Kidney epithelial cell (primary cell): ENCODE measurements at regions not wholly inside any gene's neighbourhood (a gene's known extent, or its start where the extent isn't known, plus 50 kb on each side); places are given as distances from the start of the nearest gene placed in this dataset.
A peak's percentile ranks its signal among the peaks of the same experiment; 100 is the strongest.

ENCODE experiments used
- DNase-seq: peaks from one replicate; pipeline ENCODE4 v3.0.0-alpha.2; 2010; ENCODE audit warnings: low read depth
- H3K27me3 ChIP-seq: 2 replicates; pipeline ENCODE4 v1.6.0; 2011; ENCODE audit warnings: low read length; ENCODE audit not compliant: control insufficient read depth, insufficient read depth
- H3K36me3 ChIP-seq: 2 replicates; pipeline ENCODE4 v1.5.1; 2011; ENCODE audit warnings: low read length; ENCODE audit not compliant: control insufficient read depth, insufficient read depth
- H3K4me3 ChIP-seq: 2 replicates; pipeline ENCODE4 v1.5.1; 2011; ENCODE audit warnings: low read depth, mild to moderate bottlenecking, control low read depth, low read length
- CTCF ChIP-seq: IDR thresholded peaks from 2 replicates; pipeline ENCODE4 v1.5.1; 2011; ENCODE audit warnings: mild to moderate bottlenecking, moderate library complexity, low read length, control low read depth, inconsistent platforms; ENCODE audit not compliant: insufficient read depth, poor library complexity, severe bottlenecking

GRCh38 chr5:110854200-110854599 is 115.4 kb downstream of the SLC25A46 start:
- TF ChIP-seq CTCF: no peak
- Histone ChIP-seq H3K27me3 (no peaks in the 10 kb centered on the region), H3K36me3 (no peaks in the 10 kb centered on the region), H3K4me3 (no peak overlapping the region)
- DNase-seq: no peak

- no peak for TF ChIP-seq CTCF
- Histone ChIP-seq H3K27me3 (no peaks in the 10 kb centered on the region), H3K36me3 (no peaks in the 10 kb centered on the region), H3K4me3 (no peak overlapping the region)
- DNase-seq: no peak
Measured at GRCh38 chr5:110855961-110856360, 117.2 kb downstream of the SLC25A46 start.

DNA sequence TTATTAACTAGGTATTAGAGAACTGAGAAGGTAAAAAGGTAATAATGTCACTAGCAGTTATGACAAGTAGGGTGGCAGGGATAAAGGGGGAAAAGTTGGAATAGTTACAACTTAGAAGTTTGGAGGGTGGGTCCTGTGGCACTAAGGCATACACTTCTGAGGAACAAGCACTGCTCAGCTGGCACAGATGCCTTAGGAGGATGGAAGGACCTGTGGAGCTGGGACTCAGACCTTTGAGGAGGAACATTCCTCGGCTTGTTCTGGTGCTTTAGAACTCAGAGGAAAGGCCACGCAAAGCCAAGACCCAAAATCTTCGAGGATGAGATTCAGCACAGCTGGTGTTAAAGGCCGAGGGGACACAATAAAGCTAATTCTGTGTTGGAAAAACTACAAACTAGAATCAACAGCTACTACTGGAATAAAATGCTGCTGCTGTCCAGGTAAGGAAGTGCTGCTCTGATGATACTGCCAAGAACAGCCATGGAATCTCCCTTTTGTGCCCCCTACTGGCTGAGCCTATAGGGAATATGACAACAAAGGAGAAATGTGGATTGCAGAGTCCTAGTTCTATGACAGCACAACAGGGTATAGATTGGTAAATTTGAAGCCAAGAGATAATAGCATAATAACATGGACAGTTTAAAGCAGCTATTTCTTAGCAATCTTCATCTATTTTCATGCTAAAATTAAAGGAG is 126.7 kb downstream of the SLC25A46 start:
- Histone ChIP-seq H3K27me3 (no peaks in the 10 kb centered on the region), H3K36me3 (no peaks in the 10 kb centered on the region), H3K4me3 (no peak overlapping the region)
- DNase-seq: no peak
- TF ChIP-seq CTCF: peak; percentile 51

- H3K36me3 ChIP-seq: no peaks in the 10 kb centered on the region
- H3K4me3 ChIP-seq: no peak overlapping the region
- DNase-seq: no peak
- TF ChIP-seq CTCF: no peak
- H3K27me3 ChIP-seq: no peaks in the 10 kb centered on the region
Measured at GRCh38 chr5:110869927-110870326, 131.1 kb downstream of the SLC25A46 start.

DNA sequence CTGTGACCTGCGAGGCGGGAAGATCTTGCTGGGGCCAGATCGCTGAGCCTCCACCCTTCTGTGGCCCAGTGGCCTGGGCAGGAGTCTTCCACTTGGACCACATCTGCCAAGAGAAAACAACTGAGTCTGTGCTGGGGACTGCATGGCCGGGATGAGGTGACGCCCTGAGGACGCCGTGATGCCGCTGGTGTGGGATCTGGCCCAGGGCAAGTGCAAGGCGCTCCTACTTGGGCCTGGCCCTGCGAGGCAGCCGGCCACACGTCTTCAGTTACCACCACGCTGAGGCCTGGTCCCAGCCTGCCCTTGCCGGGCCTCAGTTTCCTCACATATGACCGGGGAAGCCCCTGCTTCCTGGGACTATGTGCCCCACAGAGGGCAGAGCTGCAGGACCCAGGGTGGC is 133.4 kb downstream of the SLC25A46 start:
- no peak for DNase-seq
- Histone ChIP-seq H3K27me3 (no peaks in the 10 kb centered on the region), H3K4me3 (no peak overlapping the region), H3K36me3 (no peaks in the 10 kb centered on the region)
- TF ChIP-seq CTCF: no peak

- no peak for DNase-seq
- Histone ChIP-seq H3K36me3 (no peaks in the 10 kb centered on the region), H3K4me3 (no peak overlapping the region), H3K27me3 (no peaks in the 10 kb centered on the region)
- TF ChIP-seq CTCF: no peak
Measured at GRCh38 chr5:110872963-110873362, 134.2 kb downstream of the SLC25A46 start.
